Lower leg skin (tissue), 3 donors: ENCODE measurements at regions not wholly inside any gene's neighbourhood (a gene's known extent, or its start where the extent isn't known, plus 50 kb on each side); places are given as distances from the start of the nearest gene placed in this dataset.
"Not testable (repeated sequence)": the region's sequence is repeated elsewhere in the genome, so short reads cannot be mapped to it uniquely, and the experiment has no call there.

Experiments used
- CTCF ChIP-seq, 3 donors: fragments of 450-650 bp; IDR thresholded peaks; one replicate each; pipeline ENCODE4 v1.5.1; 2016; ENCODE audit warnings: antibody characterized with exemption in 3 of 3, mild to moderate bottlenecking in 3 of 3, moderate library complexity in 2 of 3
- POLR2A ChIP-seq, 2 donors: fragments of 450-650 bp; IDR thresholded peaks; one replicate each; pipeline ENCODE4 v1.6.1; 2016 to 2017; ENCODE audit warnings: antibody characterized with exemption in 2 of 2, mild to moderate bottlenecking in 1 of 2, moderate library complexity in 1 of 2

- not testable (repeated sequence) for TF ChIP-seq CTCF, POLR2A (IDR thresholded peaks at IDR 0.05)
Measured at GRCh38 chr2:111445191-111445929, 324.6 kb downstream of the BCL2L11 start.
